H9 (cell line): ENCODE measurements at regions not wholly inside any gene's neighbourhood (a gene's known extent, or its start where the extent isn't known, plus 50 kb on each side); places are given as distances from the start of the nearest gene placed in this dataset.

Experiments
- DNase-seq: peaks from one replicate; pipeline ENCODE4 v3.0.0-alpha.2; 2017
- H2AFZ ChIP-seq: one replicate; pipeline ENCODE4 v1.6.1; 2013; ENCODE audit warnings: mild to moderate bottlenecking, low read length, control low read depth, moderate library complexity
- H2AK5ac ChIP-seq: 2 replicates; pipeline ENCODE4 v1.6.1; 2013; ENCODE audit warnings: low read length, control low read depth, mixed read lengths; ENCODE audit not compliant: insufficient read length
- H2BK120ac ChIP-seq: one replicate; pipeline ENCODE4 v1.6.1; 2013; ENCODE audit warnings: low read depth, mild to moderate bottlenecking, low read length, control low read depth, inconsistent platforms; ENCODE audit not compliant: poor library complexity, severe bottlenecking
- H2BK12ac ChIP-seq: 2 replicates; pipeline ENCODE4 v1.6.1; 2013; ENCODE audit warnings: low read length, control low read depth, mixed read lengths, low read depth; ENCODE audit not compliant: insufficient read length
- H2BK15ac ChIP-seq: 2 replicates; pipeline ENCODE4 v1.6.1; 2013; ENCODE audit warnings: low read depth, low read length, control low read depth
- H2BK20ac ChIP-seq: one replicate; pipeline ENCODE4 v1.6.1; 2013; ENCODE audit warnings: low read depth, mild to moderate bottlenecking, low read length, control low read depth, inconsistent platforms; ENCODE audit not compliant: poor library complexity, severe bottlenecking
- H2BK5ac ChIP-seq: 2 replicates; pipeline ENCODE4 v1.6.1; 2013; ENCODE audit warnings: low read length, control low read depth, mixed read lengths; ENCODE audit not compliant: insufficient read length
- H3K14ac ChIP-seq: 2 replicates; pipeline ENCODE4 v1.6.1; 2013; ENCODE audit warnings: low read length, control low read depth; ENCODE audit not compliant: insufficient read depth
- H3K18ac ChIP-seq: 2 replicates; pipeline ENCODE4 v1.6.1; 2013; ENCODE audit warnings: low read depth, mild to moderate bottlenecking, mixed read lengths, low read length, control low read depth; ENCODE audit not compliant: insufficient read length
- H3K23ac ChIP-seq: 2 replicates; pipeline ENCODE4 v1.6.1; 2013; ENCODE audit warnings: low read length, control low read depth, mixed read lengths, low read depth; ENCODE audit not compliant: insufficient read length
- H3K23me2 ChIP-seq: 2 replicates; pipeline ENCODE4 v1.6.1; 2013; ENCODE audit warnings: low read depth, mild to moderate bottlenecking, mixed read lengths, low read length, control low read depth; ENCODE audit not compliant: insufficient read length, poor library complexity, severe bottlenecking
- H3K27ac ChIP-seq: 2 replicates; pipeline ENCODE4 v1.5.1; 2013; ENCODE audit warnings: low read length, control low read depth, mixed read lengths, low read depth; ENCODE audit not compliant: insufficient read length
- H3K27me3 ChIP-seq: 2 replicates; pipeline ENCODE4 v1.6.1; 2013; ENCODE audit warnings: low read length, control low read depth, inconsistent platforms; ENCODE audit not compliant: insufficient read depth
- H3K4ac ChIP-seq: 2 replicates; pipeline ENCODE4 v1.6.1; 2013; ENCODE audit warnings: low read depth, mild to moderate bottlenecking, control low read depth, inconsistent platforms, low read length, moderate library complexity
- H3K4me1 ChIP-seq: 2 replicates; pipeline ENCODE4 v1.6.1; 2013; ENCODE audit warnings: low read length, control low read depth, inconsistent platforms; ENCODE audit not compliant: insufficient read depth
- H3K4me2 ChIP-seq: 2 replicates; pipeline ENCODE4 v1.6.1; 2013; ENCODE audit warnings: low read length, control low read depth, mixed read lengths; ENCODE audit not compliant: insufficient read length, insufficient read depth
- H3K56ac ChIP-seq: 2 replicates; pipeline ENCODE4 v1.6.1; 2013; ENCODE audit warnings: low read depth, mild to moderate bottlenecking, mixed read lengths, low read length, control low read depth; ENCODE audit not compliant: insufficient read length
- H3K79me1 ChIP-seq: 2 replicates; pipeline ENCODE4 v1.6.1; 2013; ENCODE audit warnings: low read depth, mild to moderate bottlenecking, moderate library complexity, low read length, control low read depth, inconsistent platforms; ENCODE audit not compliant: insufficient read depth, poor library complexity, severe bottlenecking
- H3K79me2 ChIP-seq: 2 replicates; pipeline ENCODE4 v1.6.1; 2013; ENCODE audit warnings: low read length, control low read depth, inconsistent platforms; ENCODE audit not compliant: insufficient read depth
- H3K9ac ChIP-seq: 2 replicates; pipeline ENCODE4 v1.6.1; 2013; ENCODE audit warnings: low read length, control low read depth, mixed read lengths; ENCODE audit not compliant: insufficient read length; ENCODE audit errors: extremely low read depth
- H3K9me3 ChIP-seq: one replicate; pipeline ENCODE4 v1.6.1; 2013; ENCODE audit warnings: low read depth, low read length, inconsistent platforms; ENCODE audit not compliant: control insufficient read depth
- H3T11ph ChIP-seq: one replicate; pipeline ENCODE4 v1.6.1; 2013; ENCODE audit warnings: mild to moderate bottlenecking, low read length, control low read depth, inconsistent platforms
- H4K20me1 ChIP-seq: one replicate; pipeline ENCODE4 v1.6.1; 2013; ENCODE audit not compliant: control insufficient read depth, insufficient read length, insufficient read depth
- H4K5ac ChIP-seq: 2 replicates; pipeline ENCODE4 v1.6.1; 2013; ENCODE audit warnings: low read depth, mild to moderate bottlenecking, mixed read lengths, low read length, control low read depth; ENCODE audit not compliant: insufficient read length
- H4K8ac ChIP-seq: replicated peaks from 2 replicates; pipeline ENCODE4 v1.6.1; 2013; ENCODE audit warnings: low read length, control low read depth, mixed read lengths, low read depth; ENCODE audit not compliant: insufficient read length
- H4K91ac ChIP-seq: 2 replicates; pipeline ENCODE4 v1.6.1; 2013; ENCODE audit warnings: low read depth, mild to moderate bottlenecking, moderate library complexity, mixed read lengths, low read length, control low read depth; ENCODE audit not compliant: insufficient read length
- H3K27ac Mint-ChIP-seq, 3 experiments: 2 replicates in 2 of 3; 3 replicates in 1 of 3; pipeline ENCODE4 v1.8.0; 2020 to 2021; ENCODE audit warnings: mixed read lengths in 3 of 3, mild to moderate bottlenecking in 1 of 3, moderate library complexity in 1 of 3
- H3K27me3 Mint-ChIP-seq: 2 replicates; pipeline ENCODE4 v1.8.0; 2021; ENCODE audit warnings: low read depth, mild to moderate bottlenecking, moderate library complexity, mixed read lengths
- H3K36me3 Mint-ChIP-seq, 3 experiments: 2 replicates in 2 of 3; 3 replicates in 1 of 3; pipeline ENCODE4 v1.8.0; 2020 to 2021; ENCODE audit warnings: low read depth in 3 of 3, mixed read lengths in 3 of 3; ENCODE audit not compliant: insufficient read depth in 1 of 3
- H3K4me1 Mint-ChIP-seq, 2 experiments: 2 replicates each; pipeline ENCODE4 v1.8.0; 2020; ENCODE audit warnings: mixed read lengths in 2 of 2
- H3K4me3 Mint-ChIP-seq, 2 experiments: 2 replicates in 1 of 2; 3 replicates in 1 of 2; pipeline ENCODE4 v1.8.0; 2020 to 2021; ENCODE audit warnings: mild to moderate bottlenecking in 2 of 2, mixed read lengths in 2 of 2, moderate library complexity in 1 of 2
- H3K9me3 Mint-ChIP-seq, 2 experiments: 2 replicates in 1 of 2; 3 replicates in 1 of 2; pipeline ENCODE4 v1.8.0; 2020; ENCODE audit warnings: mild to moderate bottlenecking in 2 of 2, mixed read lengths in 2 of 2, moderate library complexity in 1 of 2
- WGBS: extraction: QIAGEN DNeasy Blood & Tissue Kit; methylation state at CpG from one replicate; pipeline ENCODE4 v1.1.7; 2013; ENCODE audit warnings: missing lambda C conversion rate, low lambda C conversion rate, mixed read lengths; ENCODE audit not compliant: insufficient read length; ENCODE audit errors: extremely low coverage; 5-methylcytosine and 5-hydroxymethylcytosine counted together
- TF ChIP-seq, protein P1 (sequence below): fragments of 200-600 bp; sonication (generic); conservative IDR thresholded peaks from 3 replicates; pipeline ENCODE4 v1.8.0; 2021; ENCODE audit warnings: antibody characterized with exemption, mild to moderate bottlenecking

DNA sequence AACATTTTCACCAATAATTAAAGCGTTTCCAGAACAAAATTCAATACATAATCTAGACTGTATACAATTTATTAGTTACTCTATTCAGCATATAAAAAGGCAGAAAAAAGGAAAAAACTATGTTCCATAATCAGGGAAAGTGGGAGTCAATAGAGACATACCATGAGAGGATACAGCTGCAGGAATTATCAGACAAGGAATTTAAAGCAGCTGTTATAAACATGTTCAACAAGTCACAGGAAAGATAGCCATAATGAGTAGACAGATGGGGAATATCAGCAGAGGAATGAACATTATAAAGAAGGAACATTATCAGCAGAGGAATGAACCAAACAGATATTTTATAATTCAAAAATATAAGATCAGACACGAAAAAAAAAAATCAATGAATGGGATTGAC is 500.6 kb upstream of the RPS6KA3 start:
- no peak for DNase-seq
- H4K5ac ChIP-seq = no peak overlapping the region
- peaks cover 21% of the 10 kb centered on the region for H3K9me3 ChIP-seq
- no peak overlapping the region for H3K14ac ChIP-seq
- H2BK15ac ChIP-seq = no peak overlapping the region
- no peak overlapping the region for H2BK5ac ChIP-seq
- H2BK120ac ChIP-seq = no peak overlapping the region
- no peaks in the 10 kb centered on the region for H3K79me2 ChIP-seq
- WGBS = no CpG with 5 or more reads among the region's 2 CpGs
- no peaks in the 10 kb centered on the region for H3K27me3 ChIP-seq
- H3K27me3 Mint-ChIP-seq = no peaks in the 10 kb centered on the region
- H3K4me3 Mint-ChIP-seq = no peak overlapping the region
- H2AK5ac ChIP-seq = no peak overlapping the region
- H3K9ac ChIP-seq = no peak overlapping the region
- H4K91ac ChIP-seq = no peak overlapping the region
- H3K56ac ChIP-seq = no peak overlapping the region
- no peaks in the 10 kb centered on the region for H3K23me2 ChIP-seq
- no peak overlapping the region for H3K4ac ChIP-seq
- no peak overlapping the region for H3T11ph ChIP-seq
- no peak overlapping the region for H3K23ac ChIP-seq
- peaks cover 16 to 32% of the 10 kb centered on the region in 2 experiments for H3K9me3 Mint-ChIP-seq
- no peaks in the 10 kb centered on the region for H4K20me1 ChIP-seq
- H4K8ac ChIP-seq = no peak overlapping the region
- no peak overlapping the region for H3K27ac Mint-ChIP-seq
- no peak overlapping the region for H2BK20ac ChIP-seq
- H3K4me1 Mint-ChIP-seq = no peaks in the 10 kb centered on the region
- H3K27ac ChIP-seq = no peak overlapping the region
- H3K79me1 ChIP-seq = no peaks in the 10 kb centered on the region
- no peak overlapping the region for H3K4me2 ChIP-seq
- TF ChIP-seq, protein P1, sequence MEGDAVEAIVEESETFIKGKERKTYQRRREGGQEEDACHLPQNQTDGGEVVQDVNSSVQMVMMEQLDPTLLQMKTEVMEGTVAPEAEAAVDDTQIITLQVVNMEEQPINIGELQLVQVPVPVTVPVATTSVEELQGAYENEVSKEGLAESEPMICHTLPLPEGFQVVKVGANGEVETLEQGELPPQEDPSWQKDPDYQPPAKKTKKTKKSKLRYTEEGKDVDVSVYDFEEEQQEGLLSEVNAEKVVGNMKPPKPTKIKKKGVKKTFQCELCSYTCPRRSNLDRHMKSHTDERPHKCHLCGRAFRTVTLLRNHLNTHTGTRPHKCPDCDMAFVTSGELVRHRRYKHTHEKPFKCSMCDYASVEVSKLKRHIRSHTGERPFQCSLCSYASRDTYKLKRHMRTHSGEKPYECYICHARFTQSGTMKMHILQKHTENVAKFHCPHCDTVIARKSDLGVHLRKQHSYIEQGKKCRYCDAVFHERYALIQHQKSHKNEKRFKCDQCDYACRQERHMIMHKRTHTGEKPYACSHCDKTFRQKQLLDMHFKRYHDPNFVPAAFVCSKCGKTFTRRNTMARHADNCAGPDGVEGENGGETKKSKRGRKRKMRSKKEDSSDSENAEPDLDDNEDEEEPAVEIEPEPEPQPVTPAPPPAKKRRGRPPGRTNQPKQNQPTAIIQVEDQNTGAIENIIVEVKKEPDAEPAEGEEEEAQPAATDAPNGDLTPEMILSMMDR = no peak
- no peak overlapping the region for H2BK12ac ChIP-seq
- peaks cover 5 to 20% (median 12%) of the 10 kb centered on the region in 3 experiments for H3K36me3 Mint-ChIP-seq
- H2AFZ ChIP-seq = no peak overlapping the region
- no peaks in the 10 kb centered on the region for H3K4me1 ChIP-seq
- H3K18ac ChIP-seq = no peak overlapping the region
